Psoas muscle (tissue), 7 donors: ENCODE measurements at regions not wholly inside any gene's neighbourhood (a gene's known extent, or its start where the extent isn't known, plus 50 kb on each side); places are given as distances from the start of the nearest gene placed in this dataset.

Source experiments
- ATAC-seq, 4 donors: fragments of 200-7000 bp; cut with Tn5 transposase; one replicate each; pipeline ENCODE4 v1.9.1; 2020; ENCODE audit warnings: moderate library complexity in 3 of 4, mild to moderate bottlenecking in 2 of 4
- DNase-seq, 2 donors: peaks; one replicate each; pipeline ENCODE4 v3.0.0-alpha.2; 2020
- H3K27ac ChIP-seq: fragments of 200-600 bp; one replicate; pipeline ENCODE4 v1.8.0; 2022
- H3K27me3 ChIP-seq, 3 donors: fragments of 200-600 bp in 1 of 3; one replicate each; pipeline versions ENCODE4 v1.6.1 to v1.8.0; 2013 to 2022; ENCODE audit warnings: low read length in 2 of 3, mild to moderate bottlenecking in 2 of 3, moderate library complexity in 1 of 3; ENCODE audit not compliant: insufficient read depth in 3 of 3
- H3K36me3 ChIP-seq, 2 donors: fragments of 200-600 bp in 1 of 2; one replicate each; pipeline versions ENCODE4 v1.6.1 to v1.8.0; 2013 to 2022; ENCODE audit warnings: low read depth in 1 of 2, mild to moderate bottlenecking in 1 of 2, moderate library complexity in 1 of 2; ENCODE audit not compliant: insufficient read depth in 1 of 2
- H3K4me1 ChIP-seq: fragments of 200-600 bp; one replicate; pipeline ENCODE4 v1.8.0; 2022
- H3K4me3 ChIP-seq: fragments of 200-600 bp; one replicate; pipeline ENCODE4 v1.8.0; 2022; ENCODE audit warnings: mild to moderate bottlenecking
- H3K9me3 ChIP-seq: fragments of 200-600 bp; one replicate; pipeline ENCODE4 v1.8.0; 2022
- CTCF ChIP-seq: fragments of 200-600 bp; IDR thresholded peaks from one replicate; pipeline ENCODE4 v1.8.0; 2022; ENCODE audit warnings: antibody characterized with exemption
- WGBS, 3 donors: extraction: QIAGEN DNeasy Blood & Tissue Kit; methylation state at CpG; one replicate each; pipeline versions ENCODE4 v1.1.6 to v1.1.7; 2013; 5-methylcytosine and 5-hydroxymethylcytosine counted together
- intact Hi-C, 2 donors: fragments of 100-400 bp; cut with DNase I; formaldehyde crosslinking; loops; one replicate each; pipeline versions ENCODE4 v1.11.0 to v1.14.2; 2022
- donor health status: healthy with polysubstance abuse.
- donor health status: DM: no; HTN: no; CAD: no; lungs with moderate emphysema.
- donor health status: Bipolar disorder and iron deficiency.
- donor health status: healthy.
- donor health status: DM: yes; HTN: yes; CAD: no.
- donor health status: DM: no; HTN: no; CAD: no.
- donor health status: DM: yes; HTN: yes; CAD: no.

GRCh38 chr1:8127171-8127641, 101.1 kb upstream of the ERRFI1 start:
- intact Hi-C loops, result no loop called here
- Histone ChIP-seq H3K4me1 (no peaks in the 10 kb centered on the region), H3K4me3 (no peak overlapping the region), H3K9me3 (peaks cover 3% of the 10 kb centered on the region), H3K36me3 (no peaks in the 10 kb centered on the region), H3K27ac (peak overlapping the region; percentile 24), H3K27me3 (no peaks in the 10 kb centered on the region)
- DNase-seq (no peak), ATAC-seq (peak in 1 of 4 donors; percentile 17)
- WGBS, 3 donors, result 80 to 97% (median 86%) methylated on average over 3 of the region's 3 CpGs
- no peak for TF ChIP-seq CTCF

- no peak overlapping the region for H3K4me3 ChIP-seq
- no peak for TF ChIP-seq CTCF
- H3K27ac ChIP-seq, result peak overlapping the region; percentile 23
- peaks cover 3% of the 10 kb centered on the region for H3K9me3 ChIP-seq
- H3K27me3 ChIP-seq, result no peaks in the 10 kb centered on the region
- DNase-seq, result no peak
- intact Hi-C loops, result no loop called here
- peaks cover 7% of the 10 kb centered on the region for H3K4me1 ChIP-seq
- H3K36me3 ChIP-seq, result no peaks in the 10 kb centered on the region
- ATAC-seq, result no peak
- WGBS, 3 donors, result 87 to 94% (median 91%) methylated on average over 15 of the region's 15 CpGs
Observed at GRCh38 chr1:8122477-8123407, 96.6 kb upstream of the ERRFI1 start.

- Histone ChIP-seq H3K27me3 (no peaks in the 10 kb centered on the region), H3K36me3 (no peaks in the 10 kb centered on the region), H3K9me3 (peaks cover 3% of the 10 kb centered on the region), H3K4me1 (peaks cover 11% of the 10 kb centered on the region), H3K4me3 (no peak overlapping the region), H3K27ac (peak overlapping the region; percentile 48)
- no peak for ATAC-seq
- no peak for DNase-seq
- 80 to 85% (median 81%) methylated on average over 3 of the region's 3 CpGs for WGBS, 3 donors
- TF ChIP-seq CTCF, result no peak
- intact Hi-C loops, result no loop called here
Observed at GRCh38 chr1:8122160-8122476, 96.0 kb upstream of the ERRFI1 start.

GRCh38 chr1:8121261-8122159, 95.4 kb upstream of the ERRFI1 start:
- Histone ChIP-seq H3K9me3 (peaks cover 3% of the 10 kb centered on the region), H3K27me3 (no peaks in the 10 kb centered on the region), H3K36me3 (no peaks in the 10 kb centered on the region), H3K27ac (peak overlapping the region; percentile 48), H3K4me1 (peaks cover 13% of the 10 kb centered on the region), H3K4me3 (no peak overlapping the region)
- 48 to 57% (median 50%) methylated on average over 18 of the region's 18 CpGs for WGBS, 3 donors
- no peak for TF ChIP-seq CTCF
- peak in 1 of 2 donors; percentile 46 for DNase-seq
- peak; percentile 28 to 69 (median 66) for ATAC-seq
- intact Hi-C loops, result no loop called here
